WI38 (cell line): ENCODE measurements at regions not wholly inside any gene's neighbourhood (a gene's known extent, or its start where the extent isn't known, plus 50 kb on each side); places are given as distances from the start of the nearest gene placed in this dataset.
"Not testable (repeated sequence)": the region's sequence is repeated elsewhere in the genome, so short reads cannot be mapped to it uniquely, and the experiment has no call there.

ENCODE experiments used
- H3K4me3 ChIP-seq: 2 replicates; pipeline ENCODE4 v1.5.1; 2011; ENCODE audit warnings: low read depth, mild to moderate bottlenecking, control low read depth, low read length
- TF ChIP-seq, protein P1 (sequence below): IDR thresholded peaks from 2 replicates; pipeline ENCODE4 v1.5.1; 2012; ENCODE audit warnings: low read depth, mild to moderate bottlenecking, control low read depth, low read length

DNA sequence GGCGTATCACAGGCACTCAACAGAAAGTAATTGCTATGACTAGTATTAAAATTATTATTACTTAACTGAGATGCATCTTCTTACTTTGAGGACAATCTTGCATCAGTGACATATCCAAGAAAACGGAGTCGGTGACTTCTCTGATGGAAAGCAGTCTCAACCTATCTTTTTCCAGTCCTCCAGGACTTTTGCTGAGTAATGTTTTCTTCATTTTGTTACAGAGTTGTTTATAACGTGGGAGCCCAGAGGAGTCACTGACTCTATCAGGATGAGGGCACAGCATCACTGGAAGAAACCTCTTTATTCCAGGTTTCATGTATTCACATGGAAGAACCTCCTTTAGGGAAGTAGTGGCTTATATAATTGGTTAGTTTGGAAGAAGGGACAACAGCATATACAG, 51.5 kb upstream of the MELK start:
- H3K4me3 ChIP-seq, result no peak overlapping the region

DNA sequence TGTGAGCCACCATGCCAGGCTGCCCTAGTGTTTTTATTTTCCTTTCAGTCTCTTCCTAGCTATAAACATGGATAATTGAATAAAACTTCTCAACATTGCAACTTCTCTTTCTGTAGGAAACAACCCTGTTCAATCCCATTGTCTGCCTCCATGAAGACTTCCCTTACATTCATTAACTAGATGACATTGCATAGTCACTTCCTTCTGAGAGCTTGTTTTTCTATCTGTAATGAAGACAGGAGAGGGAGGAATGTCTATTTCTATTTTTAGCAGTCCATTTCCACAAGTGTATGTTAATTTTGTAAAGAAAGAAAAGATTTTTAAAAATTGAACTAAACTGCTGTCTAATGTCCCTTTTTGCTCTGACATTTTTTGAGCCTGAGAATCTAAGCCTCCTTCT, 55.6 kb upstream of the MELK start:
- TF ChIP-seq, protein P1, sequence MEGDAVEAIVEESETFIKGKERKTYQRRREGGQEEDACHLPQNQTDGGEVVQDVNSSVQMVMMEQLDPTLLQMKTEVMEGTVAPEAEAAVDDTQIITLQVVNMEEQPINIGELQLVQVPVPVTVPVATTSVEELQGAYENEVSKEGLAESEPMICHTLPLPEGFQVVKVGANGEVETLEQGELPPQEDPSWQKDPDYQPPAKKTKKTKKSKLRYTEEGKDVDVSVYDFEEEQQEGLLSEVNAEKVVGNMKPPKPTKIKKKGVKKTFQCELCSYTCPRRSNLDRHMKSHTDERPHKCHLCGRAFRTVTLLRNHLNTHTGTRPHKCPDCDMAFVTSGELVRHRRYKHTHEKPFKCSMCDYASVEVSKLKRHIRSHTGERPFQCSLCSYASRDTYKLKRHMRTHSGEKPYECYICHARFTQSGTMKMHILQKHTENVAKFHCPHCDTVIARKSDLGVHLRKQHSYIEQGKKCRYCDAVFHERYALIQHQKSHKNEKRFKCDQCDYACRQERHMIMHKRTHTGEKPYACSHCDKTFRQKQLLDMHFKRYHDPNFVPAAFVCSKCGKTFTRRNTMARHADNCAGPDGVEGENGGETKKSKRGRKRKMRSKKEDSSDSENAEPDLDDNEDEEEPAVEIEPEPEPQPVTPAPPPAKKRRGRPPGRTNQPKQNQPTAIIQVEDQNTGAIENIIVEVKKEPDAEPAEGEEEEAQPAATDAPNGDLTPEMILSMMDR, result no peak
- H3K4me3 ChIP-seq, result no peak overlapping the region

More for the DNA sequence above, 51.5 kb upstream of the MELK start:
- TF ChIP-seq, protein P1, result no peak

- H3K4me3 ChIP-seq, result no peak overlapping the region
- TF ChIP-seq, protein P1, result no peak
Observed at GRCh38 chr9:36504156-36504555, 68.5 kb upstream of the MELK start.

DNA sequence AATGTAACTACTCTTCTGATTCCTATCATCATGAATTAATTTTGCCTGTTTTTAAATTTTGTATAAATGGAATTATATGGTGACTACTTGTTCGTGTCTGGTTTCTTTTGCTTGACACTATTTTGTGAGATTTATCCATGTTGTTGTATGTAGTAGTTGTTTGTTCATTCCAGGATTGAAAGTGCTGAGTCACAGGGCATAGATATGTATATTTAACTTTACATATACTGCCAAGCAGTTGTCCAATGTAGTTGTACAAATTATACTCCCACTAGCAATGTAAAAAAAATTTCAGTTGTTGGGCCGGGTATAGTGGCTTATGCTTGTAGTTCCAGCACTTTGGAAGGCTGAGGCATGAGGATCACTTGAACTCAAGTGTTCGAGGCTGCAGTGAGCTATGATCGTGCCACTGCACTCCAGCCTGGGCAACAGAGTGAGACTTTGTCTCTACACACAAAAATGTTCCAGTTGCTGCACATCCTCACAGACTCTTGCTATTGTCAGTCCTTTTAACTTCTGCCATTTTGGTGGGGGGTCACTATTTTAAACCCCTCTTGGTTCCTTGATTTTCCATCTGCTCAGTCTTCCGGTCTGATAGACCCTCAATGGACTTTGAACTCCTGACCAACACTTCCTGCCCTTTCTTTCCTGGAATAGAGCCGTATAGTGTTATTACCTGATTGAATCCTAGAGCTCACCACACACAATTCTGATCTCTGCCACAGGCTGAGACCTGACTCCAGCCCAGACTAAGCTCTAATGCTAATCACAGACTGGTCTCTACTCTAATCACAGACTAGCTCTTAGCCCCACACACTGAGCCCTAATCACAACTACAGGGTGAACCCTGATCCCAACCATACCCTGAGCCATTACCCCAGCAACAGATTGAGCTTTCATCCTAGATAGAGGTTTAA, 69.3 kb upstream of the MELK start:
- H3K4me3 ChIP-seq, result no peak overlapping the region
- TF ChIP-seq, protein P1, result no peak

- no peak overlapping the region for H3K4me3 ChIP-seq
- TF ChIP-seq, protein P1, result no peak
Observed at GRCh38 chr9:36501727-36502126, 71.0 kb upstream of the MELK start.

DNA sequence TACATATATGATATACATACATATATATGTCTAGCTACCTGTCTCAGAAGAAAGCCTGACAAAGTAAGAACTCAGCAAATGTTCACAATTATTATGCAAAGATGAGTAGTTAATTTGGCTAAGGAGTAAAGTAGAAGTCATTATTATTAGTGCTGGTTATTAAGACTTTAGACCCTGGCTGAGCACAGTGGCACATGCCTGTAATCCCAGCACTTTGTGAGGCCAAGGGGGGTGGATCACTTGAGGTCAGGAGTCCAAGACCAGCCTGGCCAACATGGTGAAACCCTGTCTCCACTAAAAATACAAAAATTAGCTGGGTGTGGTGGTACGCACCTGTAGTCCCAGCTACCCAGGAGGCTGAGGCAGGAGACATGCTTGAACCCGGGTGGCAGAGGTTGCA, 71.8 kb upstream of the MELK start:
- H3K4me3 ChIP-seq, result not testable (repeated sequence)

DNA sequence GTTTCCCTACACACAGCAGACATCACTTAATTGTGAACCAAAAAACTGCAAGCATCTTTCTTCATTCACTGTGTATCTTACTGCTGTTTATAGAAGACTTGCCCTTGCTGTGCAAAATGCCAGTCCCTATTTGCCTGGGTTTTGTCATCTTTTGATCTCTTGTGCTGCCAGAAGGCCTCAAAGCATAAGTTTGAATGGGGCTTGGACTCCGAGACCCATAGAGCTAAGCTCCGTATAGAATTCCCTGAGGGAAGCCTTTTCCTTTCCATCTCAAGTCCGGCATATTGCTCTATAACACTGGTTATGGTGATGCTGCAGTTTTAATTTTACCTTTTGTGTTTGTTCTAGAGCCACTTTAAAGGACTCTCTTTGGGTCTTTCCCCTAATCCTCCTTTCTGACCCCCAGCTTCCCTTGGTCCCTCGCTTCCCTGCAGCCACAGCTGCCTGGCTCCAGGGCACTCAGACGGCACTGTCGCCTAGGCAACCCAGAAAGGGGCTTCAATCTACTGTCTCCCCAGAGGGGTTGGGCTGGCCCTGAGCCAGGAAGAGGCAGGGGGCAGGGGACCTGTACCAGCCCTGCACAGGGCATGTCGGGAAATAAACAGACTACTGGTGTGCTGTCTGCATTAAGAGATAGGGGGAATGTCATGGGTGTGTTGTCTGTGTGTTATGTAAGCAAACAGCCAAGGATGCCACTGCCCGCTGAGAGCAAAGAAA, 73.4 kb upstream of the MELK start:
- H3K4me3 ChIP-seq, result no peak overlapping the region
- TF ChIP-seq, protein P1, result no peak

DNA sequence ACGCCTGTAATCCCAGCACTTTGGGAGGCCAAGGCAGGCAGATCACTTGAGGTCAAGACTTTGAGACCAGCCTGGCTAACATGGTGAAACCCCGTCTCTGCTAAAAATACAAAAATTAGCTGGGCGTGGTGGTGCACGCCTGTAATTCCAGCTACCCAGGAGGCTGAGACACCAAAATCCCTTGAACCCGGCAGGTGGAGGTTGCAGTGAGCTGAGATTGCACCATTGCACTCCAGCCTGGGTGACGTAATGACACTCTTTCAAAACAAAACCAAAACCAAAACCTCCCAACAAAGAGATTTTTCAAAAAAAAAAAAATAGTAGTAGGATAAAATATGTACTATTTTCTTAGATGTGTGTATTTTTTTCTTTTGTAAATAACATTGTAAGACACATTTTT, 79.1 kb upstream of the MELK start:
- H3K4me3 ChIP-seq, result not testable (repeated sequence)
